ENCODE measurements at regions not wholly inside any gene's neighbourhood (a gene's known extent, or its start where the extent isn't known, plus 50 kb on each side); places are given as distances from the start of the nearest gene placed in this dataset.

DNA sequence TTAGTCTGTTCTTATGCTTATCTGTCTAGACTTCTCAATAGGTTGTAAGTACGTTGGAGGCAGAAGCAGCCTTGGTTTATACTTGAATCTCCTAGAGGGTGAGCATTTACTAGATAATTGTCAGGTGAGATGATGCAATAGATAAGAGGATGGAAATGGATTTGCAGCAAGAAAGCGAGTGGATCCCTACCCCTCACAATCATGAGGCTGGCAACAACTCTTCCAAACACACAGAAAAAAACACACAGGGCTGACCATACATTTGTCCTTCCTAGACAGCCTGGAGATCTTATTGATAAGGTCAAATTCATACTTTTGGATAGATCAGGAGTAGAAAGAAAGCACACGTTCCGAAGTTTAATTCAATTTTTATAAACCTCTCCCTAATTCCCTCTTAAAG lies 481.4 kb upstream of the CAMK1G start:
- TF ChIP-seq, protein P1, sequence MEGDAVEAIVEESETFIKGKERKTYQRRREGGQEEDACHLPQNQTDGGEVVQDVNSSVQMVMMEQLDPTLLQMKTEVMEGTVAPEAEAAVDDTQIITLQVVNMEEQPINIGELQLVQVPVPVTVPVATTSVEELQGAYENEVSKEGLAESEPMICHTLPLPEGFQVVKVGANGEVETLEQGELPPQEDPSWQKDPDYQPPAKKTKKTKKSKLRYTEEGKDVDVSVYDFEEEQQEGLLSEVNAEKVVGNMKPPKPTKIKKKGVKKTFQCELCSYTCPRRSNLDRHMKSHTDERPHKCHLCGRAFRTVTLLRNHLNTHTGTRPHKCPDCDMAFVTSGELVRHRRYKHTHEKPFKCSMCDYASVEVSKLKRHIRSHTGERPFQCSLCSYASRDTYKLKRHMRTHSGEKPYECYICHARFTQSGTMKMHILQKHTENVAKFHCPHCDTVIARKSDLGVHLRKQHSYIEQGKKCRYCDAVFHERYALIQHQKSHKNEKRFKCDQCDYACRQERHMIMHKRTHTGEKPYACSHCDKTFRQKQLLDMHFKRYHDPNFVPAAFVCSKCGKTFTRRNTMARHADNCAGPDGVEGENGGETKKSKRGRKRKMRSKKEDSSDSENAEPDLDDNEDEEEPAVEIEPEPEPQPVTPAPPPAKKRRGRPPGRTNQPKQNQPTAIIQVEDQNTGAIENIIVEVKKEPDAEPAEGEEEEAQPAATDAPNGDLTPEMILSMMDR (conservative IDR thresholded peaks at IDR 0.05): no peak
- no peak for TF ChIP-seq EZH2 (IDR thresholded peaks at IDR 0.05; ENCODE audit: low read depth)

All from PC-9 (cell line).